GM23338 (cell line): ENCODE measurements at regions not wholly inside any gene's neighbourhood (a gene's known extent, or its start where the extent isn't known, plus 50 kb on each side); places are given as distances from the start of the nearest gene placed in this dataset.

Source experiments
- ATAC-seq: fragments of 200-7000 bp; cut with Tn5 transposase; 3 replicates; pipeline ENCODE4 v1.9.1; 2020
- DNase-seq: peaks from one replicate; pipeline ENCODE4 v3.0.0-alpha.2; 2015; ENCODE audit warnings: low spot score
- H2AFZ ChIP-seq: fragments of 200-600 bp; sonication (generic); 2 replicates; pipeline ENCODE4 v1.8.0; 2016; ENCODE audit warnings: antibody characterized with exemption, mild to moderate bottlenecking, moderate library complexity
- H3F3A ChIP-seq: fragments of 200-600 bp; sonication (generic); replicated peaks from 2 replicates; pipeline ENCODE4 v1.8.0; 2017; ENCODE audit warnings: antibody characterized with exemption, mixed run types, low read depth
- H3K27ac ChIP-seq: fragments of 200-600 bp; sonication (generic); 2 replicates; pipeline ENCODE4 v1.6.1; 2016; ENCODE audit warnings: low read depth
- H3K27me3 ChIP-seq: fragments of 200-600 bp; sonication (generic); 2 replicates; pipeline ENCODE4 v1.8.0; 2016; ENCODE audit warnings: mild to moderate bottlenecking, mixed run types, moderate library complexity; ENCODE audit not compliant: insufficient read depth
- H3K36me3 ChIP-seq: fragments of 200-600 bp; sonication (generic); 2 replicates; pipeline ENCODE4 v1.8.0; 2016; ENCODE audit warnings: mild to moderate bottlenecking; ENCODE audit not compliant: insufficient read depth
- H3K4me1 ChIP-seq: fragments of 200-600 bp; sonication (generic); 2 replicates; pipeline ENCODE4 v1.8.0; 2016; ENCODE audit warnings: mild to moderate bottlenecking, moderate library complexity; ENCODE audit not compliant: insufficient read depth
- H3K4me2 ChIP-seq: fragments of 200-600 bp; sonication (generic); 2 replicates; pipeline ENCODE4 v1.7.1; 2017; ENCODE audit warnings: mixed run types
- H3K4me3 ChIP-seq: fragments of 200-600 bp; sonication (generic); 2 replicates; pipeline ENCODE4 v1.6.1; 2016; ENCODE audit warnings: mixed run types
- H3K79me2 ChIP-seq: fragments of 200-600 bp; sonication (generic); replicated peaks from 2 replicates; pipeline ENCODE4 v1.8.0; 2017; ENCODE audit warnings: mild to moderate bottlenecking; ENCODE audit not compliant: insufficient read depth
- H3K9me2 ChIP-seq: fragments of 200-600 bp; sonication (generic); 2 replicates; pipeline ENCODE4 v1.8.0; 2017; ENCODE audit not compliant: insufficient read depth
- H4K20me1 ChIP-seq: fragments of 200-600 bp; sonication (generic); replicated peaks from 2 replicates; pipeline ENCODE4 v1.8.0; 2017; ENCODE audit warnings: mild to moderate bottlenecking; ENCODE audit not compliant: insufficient read depth
- H3K27ac Mint-ChIP-seq: 2 replicates; pipeline ENCODE4 v1.8.0; 2020; ENCODE audit warnings: inconsistent platforms, mild to moderate bottlenecking, moderate library complexity, mixed read lengths
- H3K27me3 Mint-ChIP-seq: 3 replicates; pipeline ENCODE4 v1.8.0; 2022; ENCODE audit warnings: low read depth, mild to moderate bottlenecking, moderate library complexity, mixed read lengths, inconsistent platforms; ENCODE audit not compliant: insufficient read depth, poor library complexity
- H3K36me3 Mint-ChIP-seq: 3 replicates; pipeline ENCODE4 v1.8.0; 2021; ENCODE audit warnings: low read depth, mild to moderate bottlenecking, inconsistent platforms, moderate library complexity, mixed read lengths
- H3K4me1 Mint-ChIP-seq: 3 replicates; pipeline ENCODE4 v1.8.0; 2020; ENCODE audit warnings: mild to moderate bottlenecking, inconsistent platforms, mixed read lengths
- H3K4me3 Mint-ChIP-seq: 3 replicates; pipeline ENCODE4 v1.8.0; 2021; ENCODE audit warnings: moderate library complexity, mild to moderate bottlenecking, inconsistent platforms, mixed read lengths
- H3K9me3 Mint-ChIP-seq: 3 replicates; pipeline ENCODE4 v1.8.0; 2020; ENCODE audit warnings: moderate library complexity, mild to moderate bottlenecking, inconsistent platforms, mixed read lengths
- CREB1 ChIP-seq: fragments of 250-450 bp; sonication (Bioruptor Pico); IDR thresholded peaks from 2 replicates; pipeline ENCODE4 v1.5.0; 2020; ENCODE audit warnings: low read depth, mild to moderate bottlenecking, moderate library complexity
- CTCF ChIP-seq, 2 experiments: fragments of 200-600 bp in 1 of 2; sonication (generic) in 1 of 2; conservative IDR thresholded peaks; 2 replicates each; pipeline versions ENCODE4 v1.5.1 to v1.6.1; 2016 to 2017; ENCODE audit warnings: antibody characterized with exemption in 2 of 2, low read depth in 2 of 2, mild to moderate bottlenecking in 2 of 2, moderate library complexity in 1 of 2
- ETS1 ChIP-seq: IDR thresholded peaks from 2 replicates; pipeline ENCODE4 v1.6.1; 2016; ENCODE audit warnings: antibody characterized with exemption
- EZH2phosphoT487 ChIP-seq: fragments of 200-600 bp; sonication (generic); IDR thresholded peaks from one replicate; pipeline ENCODE4 v1.8.1; 2018; ENCODE audit warnings: antibody characterized with exemption; ENCODE audit not compliant: unreplicated experiment
- JUNB ChIP-seq: IDR thresholded peaks from one replicate; pipeline ENCODE4 v1.6.1; 2016; ENCODE audit warnings: antibody characterized with exemption; ENCODE audit not compliant: unreplicated experiment
- NANOG ChIP-seq: IDR thresholded peaks from 2 replicates; pipeline ENCODE4 v1.6.1; 2016; ENCODE audit warnings: antibody characterized with exemption, borderline replicate concordance
- POLR2AphosphoS5 ChIP-seq: IDR thresholded peaks from 2 replicates; pipeline ENCODE4 v1.6.1; 2016; ENCODE audit warnings: antibody characterized with exemption, low read depth
- REST ChIP-seq: IDR thresholded peaks from one replicate; pipeline ENCODE4 v1.6.1; 2018; ENCODE audit warnings: antibody characterized with exemption; ENCODE audit not compliant: unreplicated experiment
- STAT1 ChIP-seq: IDR thresholded peaks from one replicate; pipeline ENCODE4 v1.6.1; 2016; ENCODE audit warnings: antibody characterized with exemption; ENCODE audit not compliant: unreplicated experiment
- ZNF114 ChIP-seq: fragments of 250-450 bp; sonication (Bioruptor Pico); IDR thresholded peaks from 2 replicates; pipeline ENCODE4 v1.5.0; 2020; ENCODE audit warnings: mild to moderate bottlenecking, moderate library complexity
- ZNF331 ChIP-seq: fragments of 250-450 bp; sonication (Bioruptor Pico); IDR thresholded peaks from 2 replicates; pipeline ENCODE4 v1.5.0; 2020; ENCODE audit warnings: low read depth, mild to moderate bottlenecking, moderate library complexity

GRCh38 chr2:66113988-66114625 lies 320.8 kb upstream of the MEIS1 start:
- ATAC-seq (no peak), DNase-seq (no peak)
- Histone ChIP-seq H4K20me1 (no peaks in the 10 kb centered on the region), H3K4me2 (no peak overlapping the region), H3K27ac (no peak overlapping the region), H3K4me1 (peaks cover 3% of the 10 kb centered on the region; the same call in 1 of the 2 replicates), H3K79me2 (no peaks in the 10 kb centered on the region), H2AFZ (0 out of 2 replicates have a peak overlapping the region, but pooled peaks have one; percentile 83), H3K36me3 (no peaks in the 10 kb centered on the region), H3K4me3 (no peak overlapping the region), H3K27me3 (no peaks in the 10 kb centered on the region), H3K9me2 (peaks cover 3% of the 10 kb centered on the region), H3F3A (no peaks in the 10 kb centered on the region)
- peaks cover 3% of the 10 kb centered on the region for H3K27me3 Mint-ChIP-seq
- no peaks in the 10 kb centered on the region for H3K36me3 Mint-ChIP-seq
- no peaks in the 10 kb centered on the region for H3K9me3 Mint-ChIP-seq
- no peaks in the 10 kb centered on the region for H3K4me1 Mint-ChIP-seq
- TF ChIP-seq EZH2phosphoT487 (no peak), CREB1 (CRISPR knock-in tag) (no peak), CTCF (conservative IDR thresholded peaks at IDR 0.05; ENCODE audit: low read depth in 2 of 2) (no peak), STAT1 (no peak), REST (no peak), JUNB (no peak), NANOG (no peak), ETS1 (no peak), ZNF114 (CRISPR knock-in tag) (no peak)
- H3K4me3 Mint-ChIP-seq, result no peak overlapping the region
- no peak overlapping the region for H3K27ac Mint-ChIP-seq

GRCh38 chr2:66111706-66112105 lies 323.2 kb upstream of the MEIS1 start:
- H3K4me3 Mint-ChIP-seq, result no peak overlapping the region
- no peaks in the 10 kb centered on the region for H3K36me3 Mint-ChIP-seq
- H3K27me3 Mint-ChIP-seq, result peaks cover 2% of the 10 kb centered on the region
- peak overlapping the region; percentile 47; the same call in 1 of the 2 replicates for H2AFZ ChIP-seq
- peaks cover 8% of the 10 kb centered on the region for H3K9me2 ChIP-seq
- no peaks in the 10 kb centered on the region for H4K20me1 ChIP-seq
- no peaks in the 10 kb centered on the region for H3K27me3 ChIP-seq
- DNase-seq, result no peak
- peaks cover 3% of the 10 kb centered on the region; the same call in 1 of the 2 replicates for H3K4me1 ChIP-seq
- no peak for ATAC-seq
- no peak overlapping the region for H3K4me3 ChIP-seq
- no peak overlapping the region for H3K27ac Mint-ChIP-seq
- H3K9me3 Mint-ChIP-seq, result no peaks in the 10 kb centered on the region
- no peaks in the 10 kb centered on the region for H3K79me2 ChIP-seq
- H3K4me1 Mint-ChIP-seq, result no peaks in the 10 kb centered on the region; the same call in 1 of the 3 replicates
- no peaks in the 10 kb centered on the region for H3K36me3 ChIP-seq
- no peak overlapping the region for H3K27ac ChIP-seq
- no peak overlapping the region for H3K4me2 ChIP-seq
- H3F3A ChIP-seq, result no peaks in the 10 kb centered on the region
- no peak for TF ChIP-seq ETS1
- no peak for TF ChIP-seq ZNF114 (CRISPR knock-in tag)
- TF ChIP-seq POLR2AphosphoS5, result no peak
- no peak for TF ChIP-seq ZNF331 (CRISPR knock-in tag)
- TF ChIP-seq REST, result no peak
- TF ChIP-seq CREB1 (CRISPR knock-in tag), result no peak
- no peak for TF ChIP-seq JUNB
